K562 (cell line): ENCODE measurements at regions not wholly inside any gene's neighbourhood (a gene's known extent, or its start where the extent isn't known, plus 50 kb on each side); places are given as distances from the start of the nearest gene placed in this dataset.

Source experiments
- ATAC-seq: fragments of 200-7000 bp; cut with Tn5 transposase; 3 replicates; pipeline ENCODE4 v1.9.1; 2020; ENCODE audit warnings: moderate library complexity
- BruUV-seq: library from RNA; stranded (reverse); fragments of 400-500 nt; replicated peaks from 2 replicates; lab custom pipeline; 2021; lab: Mats Ljungman, UMichigan
- CTCF ChIA-PET: fragments of 300-600 bp; formaldehyde crosslinking; extraction: SDS; loops from one replicate; lab custom pipeline; 2021; ENCODE audit warnings: low intra/inter-chr PET ratio; lab: Yijun Ruan, JAX
- POLR2A ChIA-PET: fragments of 300-600, 350-650 bp; sonication (Branson Sonifier 250); formaldehyde crosslinking; extraction: SDS; loops from one replicate; lab custom pipeline; 2021; ENCODE audit warnings: antibody characterized with exemption, inconsistent platforms; lab: Yijun Ruan, JAX
- DNase-seq, 4 experiments: peaks; one replicate each; pipeline versions ENCODE4 v3.0.0 to v3.0.0-alpha.2; 2011 to 2018; ENCODE audit warnings: low spot score in 3 of 4, mixed read lengths in 3 of 4; ENCODE audit errors: extremely low read depth in 1 of 4
- FAIRE-seq: peaks from 2 replicates; lab custom pipeline; 2011; peaks lifted over from hg19 to GRCh38; lab: Jason Lieb, UNC
- H2AFZ ChIP-seq: 2 replicates; pipeline ENCODE4 v1.6.0; 2011; ENCODE audit warnings: low read depth, low read length, control low read depth, inconsistent platforms
- H3K27ac ChIP-seq: fragments of 200-600 bp; 3 replicates; pipeline ENCODE4 v1.8.0; 2011; ENCODE audit warnings: low read depth, mild to moderate bottlenecking, control low read depth, inconsistent platforms, low read length, moderate library complexity, mixed read lengths; ENCODE audit errors: extremely low read depth
- H3K27me3 ChIP-seq, 2 experiments: fragments of 300-600 bp in 1 of 2; 2 replicates in 1 of 2; 3 replicates in 1 of 2; pipeline versions ENCODE4 v1.6.0 to v1.8.0; 2011; ENCODE audit warnings: inconsistent platforms in 2 of 2, low read length in 2 of 2, mild to moderate bottlenecking in 1 of 2, mixed read lengths in 1 of 2, moderate library complexity in 1 of 2; ENCODE audit not compliant: control insufficient read depth in 2 of 2, insufficient read depth in 2 of 2
- H3K36me3 ChIP-seq: fragments of 300-600 bp; 3 replicates; pipeline ENCODE4 v1.8.0; 2011; ENCODE audit warnings: mild to moderate bottlenecking, low read length, inconsistent platforms; ENCODE audit not compliant: control insufficient read depth, insufficient read depth
- H3K4me1 ChIP-seq, 2 experiments: fragments of 200-600 bp in 1 of 2; replicated peaks in 1 of 2; 2 replicates in 1 of 2; 3 replicates in 1 of 2; pipeline versions ENCODE4 v1.5.1 to v1.8.0; 2011; ENCODE audit warnings: inconsistent platforms in 2 of 2, low read length in 2 of 2, mild to moderate bottlenecking in 1 of 2, mixed read lengths in 1 of 2, moderate library complexity in 1 of 2; ENCODE audit not compliant: control insufficient read depth in 2 of 2, insufficient read depth in 2 of 2
- H3K4me2 ChIP-seq: 2 replicates; pipeline ENCODE4 v1.6.1; 2011; ENCODE audit warnings: low read length, control low read depth, inconsistent platforms, mixed read lengths; ENCODE audit not compliant: insufficient read depth
- H3K4me3 ChIP-seq: fragments of 200-600 bp; sonication (generic), shearing (Covaris generic); 2 replicates; pipeline ENCODE4 v1.5.1; 2016; ENCODE audit warnings: control low read depth, inconsistent platforms
- H3K79me2 ChIP-seq: fragments of 200-600 bp; 3 replicates; pipeline ENCODE4 v1.8.0; 2011; ENCODE audit warnings: low read length, inconsistent platforms; ENCODE audit not compliant: control insufficient read depth, insufficient read depth
- H3K9ac ChIP-seq, 2 experiments: 2 replicates each; pipeline versions ENCODE4 v1.6.0 to v1.6.1; 2011; ENCODE audit warnings: low read depth in 2 of 2, low read length in 2 of 2, control low read depth in 1 of 2, inconsistent platforms in 1 of 2, mild to moderate bottlenecking in 1 of 2, mixed read lengths in 1 of 2; ENCODE audit not compliant: insufficient read depth in 1 of 2
- H3K9me1 ChIP-seq: one replicate; pipeline ENCODE4 v1.6.0; 2011; ENCODE audit warnings: inconsistent platforms, mild to moderate bottlenecking, low read length, moderate library complexity; ENCODE audit not compliant: control insufficient read depth, insufficient read depth
- H3K9me3 ChIP-seq: replicated peaks from 2 replicates; pipeline ENCODE4 v1.5.1; 2011; ENCODE audit warnings: low read depth, low read length, inconsistent platforms; ENCODE audit not compliant: control insufficient read depth, insufficient read depth
- H4K20me1 ChIP-seq: replicated peaks from 2 replicates; pipeline ENCODE4 v1.6.1; 2011; ENCODE audit warnings: low read length, inconsistent platforms, mixed read lengths; ENCODE audit not compliant: control insufficient read depth, insufficient read depth
- BCLAF1 ChIP-seq, 2 experiments: fragments of 450-650 bp in 1 of 2; IDR thresholded peaks; 2 replicates each; pipeline ENCODE4 v1.6.1; 2011 to 2017; ENCODE audit warnings: low read depth in 2 of 2, antibody characterized with exemption in 1 of 2, borderline replicate concordance in 1 of 2, low read length in 1 of 2, mild to moderate bottlenecking in 1 of 2, mixed read lengths in 1 of 2; ENCODE audit not compliant: control insufficient read depth in 1 of 2
- NR2C2 ChIP-seq, 2 experiments: fragments of 200-800 bp in 1 of 2; sonication (Bioruptor generic) in 1 of 2; sonication (generic) in 1 of 2; formaldehyde crosslinking in 1 of 2; IDR thresholded peaks; 2 replicates each; pipeline versions ENCODE4 v1.6.1 to v1.8.0; 2016 to 2022; ENCODE audit warnings: mild to moderate bottlenecking in 1 of 2, missing compliant biosample characterization in 1 of 2, missing genetic modification characterization in 1 of 2, missing genetic modification reagents in 1 of 2
- NRF1 ChIP-seq, 2 experiments: fragments of 450-650 bp; IDR thresholded peaks in 1 of 2; conservative IDR thresholded peaks in 1 of 2; 2 replicates each; pipeline ENCODE4 v1.6.1; 2014; ENCODE audit warnings: mild to moderate bottlenecking in 2 of 2
- SRSF3 ChIP-seq: fragments of 200-400 bp; formaldehyde crosslinking; IDR thresholded peaks from 2 replicates; pipeline ENCODE4 v1.6.1; 2016; ENCODE audit warnings: mild to moderate bottlenecking, low read length, moderate library complexity; ENCODE audit not compliant: insufficient read depth
- TAF15 ChIP-seq: fragments of 200-400 bp; formaldehyde crosslinking; IDR thresholded peaks from 2 replicates; pipeline ENCODE4 v1.6.1; 2017; ENCODE audit warnings: mild to moderate bottlenecking, low read depth, low read length, moderate library complexity
- TBL1XR1 ChIP-seq, 2 experiments: IDR thresholded peaks; 2 replicates each; pipeline ENCODE4 v1.6.1; 2012; ENCODE audit warnings: improper control_type of control experiment in 2 of 2, low read length in 2 of 2, mild to moderate bottlenecking in 1 of 2
- WGBS: fragments of 100-300 bp; shearing (Covaris generic); methylation state at CpG from one replicate; pipeline ENCODE4 v1.1.6; 2016; ENCODE audit warnings: low coverage, mixed read lengths; ENCODE audit not compliant: insufficient coverage; ENCODE audit errors: missing lambda C conversion rate; 5-methylcytosine and 5-hydroxymethylcytosine counted together
- in situ Hi-C: fragments of 300-500 bp; cut with MboI; formaldehyde crosslinking; loops from 4 replicates; pipeline ENCODE4 v1.15.0; 2018; ENCODE audit warnings: inconsistent platforms, mixed read lengths
- intact Hi-C: fragments of 100-400 bp; cut with micrococcal nuclease; formaldehyde crosslinking; loops from 2 replicates; pipeline ENCODE4 v1.14.2; 2022

GRCh38 chr1:55329808-55330432 is 114.8 kb upstream of the USP24 start (continued):
- no peak for TF ChIP-seq BCLAF1 (IDR thresholded peaks at IDR 0.05; ENCODE audit: borderline replicate concordance in 1 of 2, control insufficient read depth in 1 of 2, low read depth in 2 of 2, low read length in 1 of 2)
- TF ChIP-seq NRF1 (conservative IDR thresholded peaks at IDR 0.05 in 1 of 2, IDR thresholded peaks at IDR 0.05 in 1 of 2) = no peak
- TF ChIP-seq, all 486 proteins: peak for 0

- Histone ChIP-seq H3K27me3 (peaks cover 34 to 54% of the 10 kb centered on the region in 2 experiments; a peak in 4 of 5 replicates), H3K79me2 (no peaks in the 10 kb centered on the region), H3K9me1 (no peaks in the 10 kb centered on the region), H2AFZ (no peak overlapping the region), H4K20me1 (no peaks in the 10 kb centered on the region), H3K4me3 (no peak overlapping the region), H3K27ac (no peak overlapping the region), H3K4me2 (no peak overlapping the region), H3K9ac (no peak overlapping the region), H3K36me3 (no peaks in the 10 kb centered on the region), H3K9me3 (no peaks in the 10 kb centered on the region), H3K4me1 (no peaks in the 10 kb centered on the region)
- no TSS peak for BruUV-seq
- intact Hi-C loops (no loop called here), in situ Hi-C loops (no loop called here)
- POLR2A ChIA-PET = interaction anchor here (1.1 to 1.2 kb wide), 2 partner anchors 51 to 268 kb away, joined by 3 to 5 read pairs; no protein-coding TSS in a partner anchor
- 3% methylated on average over 5 of the region's 5 CpGs for WGBS
- DNase-seq = no peak
- no peak for FAIRE-seq
- ATAC-seq = no peak
- CTCF ChIA-PET = no interaction called here
- no peak for TF ChIP-seq TAF15
- no peak for TF ChIP-seq TBL1XR1 (IDR thresholded peaks at IDR 0.05; ENCODE audit: low read length in 2 of 2)
- TF ChIP-seq SRSF3 = no peak
- TF ChIP-seq NRF1 (conservative IDR thresholded peaks at IDR 0.05 in 1 of 2, IDR thresholded peaks at IDR 0.05 in 1 of 2) = no peak
- TF ChIP-seq NR2C2 (CRISPR knock-in tag; IDR thresholded peaks at IDR 0.05) = no peak
- TF ChIP-seq NR2C2 (tag; IDR thresholded peaks at IDR 0.05) = no peak
Observed at GRCh38 chr1:55329091-55329490, 113.9 kb upstream of the USP24 start.
